HCT116 (cell line): ENCODE measurements at regions not wholly inside any gene's neighbourhood (a gene's known extent, or its start where the extent isn't known, plus 50 kb on each side); places are given as distances from the start of the nearest gene placed in this dataset.

ENCODE experiments used
- EGR1 ChIP-seq: IDR thresholded peaks from 2 replicates; pipeline ENCODE4 v1.6.1; 2012; ENCODE audit warnings: low read depth
- EZH2 ChIP-seq: fragments of 200-600 bp; sonication (generic); IDR thresholded peaks from 2 replicates; pipeline ENCODE4 v1.6.1; 2017; ENCODE audit warnings: antibody characterized with exemption, mixed run types
- MAX ChIP-seq: IDR thresholded peaks from 2 replicates; pipeline ENCODE4 v1.6.1; 2012
- POLR2A ChIP-seq: IDR thresholded peaks from 2 replicates; pipeline ENCODE4 v1.7.0; 2011; ENCODE audit warnings: borderline replicate concordance; ENCODE audit not compliant: insufficient read depth, insufficient read length; ENCODE audit errors: extremely low read depth
- POLR2AphosphoS5 ChIP-seq: IDR thresholded peaks from 2 replicates; pipeline ENCODE4 v1.6.1; 2011; ENCODE audit warnings: mild to moderate bottlenecking, low read depth, low read length, moderate library complexity
- SRF ChIP-seq: IDR thresholded peaks from 2 replicates; pipeline ENCODE4 v1.6.1; 2012; ENCODE audit warnings: low read depth
- TCF7L2 ChIP-seq: IDR thresholded peaks from 2 replicates; pipeline ENCODE4 v1.7.0; 2011; ENCODE audit warnings: borderline replicate concordance, inconsistent platforms; ENCODE audit not compliant: insufficient read depth, insufficient read length; ENCODE audit errors: extremely low read depth
- ZFX ChIP-seq: fragments of 450-650 bp; IDR thresholded peaks from 2 replicates; pipeline ENCODE4 v1.6.1; 2017
- ZNF274 ChIP-seq: fragments of 200-500 bp; sonication (Bioruptor generic); IDR thresholded peaks from 2 replicates; pipeline ENCODE4 v1.6.1; 2014; ENCODE audit warnings: mild to moderate bottlenecking, low read depth, low read length, inconsistent platforms
- TF ChIP-seq, protein P1 (sequence below), 3 experiments: fragments of 200-600 bp in 1 of 3; sonication (generic) in 1 of 3; IDR thresholded peaks in 2 of 3; conservative IDR thresholded peaks in 1 of 3; 2 replicates each; pipeline ENCODE4 v1.5.1; 2012 to 2017; ENCODE audit warnings: low read depth in 2 of 3, low read length in 2 of 3, antibody characterized with exemption in 1 of 3, borderline replicate concordance in 1 of 3, control low read depth in 1 of 3, mild to moderate bottlenecking in 1 of 3, mixed read lengths in 1 of 3, mixed run types in 1 of 3, moderate library complexity in 1 of 3; ENCODE audit not compliant: insufficient read depth in 1 of 3
- TF ChIP-seq, protein P2 (sequence below): IDR thresholded peaks from 2 replicates; pipeline ENCODE4 v1.6.1; 2011; ENCODE audit warnings: mild to moderate bottlenecking, low read length, moderate library complexity; ENCODE audit not compliant: insufficient replicate concordance; ENCODE audit errors: extremely low read depth
- TF ChIP-seq, protein P3 (sequence below): IDR thresholded peaks from 2 replicates; pipeline ENCODE4 v1.6.1; 2012
- TF ChIP-seq, protein P4 (sequence below): IDR thresholded peaks from 2 replicates; pipeline ENCODE4 v1.6.1; 2012; ENCODE audit warnings: low read depth

GRCh38 chr5:123273984-123274383, 149.2 kb downstream of the CEP120 start:
- TF ChIP-seq ZFX (no peak), EGR1 (no peak), EZH2 (no peak), MAX (no peak), POLR2A (no peak), ZNF274 (no peak), SRF (no peak), TCF7L2 (no peak), POLR2AphosphoS5 (no peak)
- TF ChIP-seq, protein P1, sequence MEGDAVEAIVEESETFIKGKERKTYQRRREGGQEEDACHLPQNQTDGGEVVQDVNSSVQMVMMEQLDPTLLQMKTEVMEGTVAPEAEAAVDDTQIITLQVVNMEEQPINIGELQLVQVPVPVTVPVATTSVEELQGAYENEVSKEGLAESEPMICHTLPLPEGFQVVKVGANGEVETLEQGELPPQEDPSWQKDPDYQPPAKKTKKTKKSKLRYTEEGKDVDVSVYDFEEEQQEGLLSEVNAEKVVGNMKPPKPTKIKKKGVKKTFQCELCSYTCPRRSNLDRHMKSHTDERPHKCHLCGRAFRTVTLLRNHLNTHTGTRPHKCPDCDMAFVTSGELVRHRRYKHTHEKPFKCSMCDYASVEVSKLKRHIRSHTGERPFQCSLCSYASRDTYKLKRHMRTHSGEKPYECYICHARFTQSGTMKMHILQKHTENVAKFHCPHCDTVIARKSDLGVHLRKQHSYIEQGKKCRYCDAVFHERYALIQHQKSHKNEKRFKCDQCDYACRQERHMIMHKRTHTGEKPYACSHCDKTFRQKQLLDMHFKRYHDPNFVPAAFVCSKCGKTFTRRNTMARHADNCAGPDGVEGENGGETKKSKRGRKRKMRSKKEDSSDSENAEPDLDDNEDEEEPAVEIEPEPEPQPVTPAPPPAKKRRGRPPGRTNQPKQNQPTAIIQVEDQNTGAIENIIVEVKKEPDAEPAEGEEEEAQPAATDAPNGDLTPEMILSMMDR (IDR thresholded peaks at IDR 0.05 in 2 of 3, conservative IDR thresholded peaks at IDR 0.05 in 1 of 3; ENCODE audit: borderline replicate concordance in 1 of 3, insufficient read depth in 1 of 3, low read depth in 2 of 3, low read length in 2 of 3) = peak; percentile 10 to 40 (median 16); a peak in 3 of 6 replicates
- TF ChIP-seq, protein P2, sequence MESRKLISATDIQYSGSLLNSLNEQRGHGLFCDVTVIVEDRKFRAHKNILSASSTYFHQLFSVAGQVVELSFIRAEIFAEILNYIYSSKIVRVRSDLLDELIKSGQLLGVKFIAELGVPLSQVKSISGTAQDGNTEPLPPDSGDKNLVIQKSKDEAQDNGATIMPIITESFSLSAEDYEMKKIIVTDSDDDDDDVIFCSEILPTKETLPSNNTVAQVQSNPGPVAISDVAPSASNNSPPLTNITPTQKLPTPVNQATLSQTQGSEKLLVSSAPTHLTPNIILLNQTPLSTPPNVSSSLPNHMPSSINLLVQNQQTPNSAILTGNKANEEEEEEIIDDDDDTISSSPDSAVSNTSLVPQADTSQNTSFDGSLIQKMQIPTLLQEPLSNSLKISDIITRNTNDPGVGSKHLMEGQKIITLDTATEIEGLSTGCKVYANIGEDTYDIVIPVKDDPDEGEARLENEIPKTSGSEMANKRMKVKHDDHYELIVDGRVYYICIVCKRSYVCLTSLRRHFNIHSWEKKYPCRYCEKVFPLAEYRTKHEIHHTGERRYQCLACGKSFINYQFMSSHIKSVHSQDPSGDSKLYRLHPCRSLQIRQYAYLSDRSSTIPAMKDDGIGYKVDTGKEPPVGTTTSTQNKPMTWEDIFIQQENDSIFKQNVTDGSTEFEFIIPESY = no peak
- TF ChIP-seq, protein P3, sequence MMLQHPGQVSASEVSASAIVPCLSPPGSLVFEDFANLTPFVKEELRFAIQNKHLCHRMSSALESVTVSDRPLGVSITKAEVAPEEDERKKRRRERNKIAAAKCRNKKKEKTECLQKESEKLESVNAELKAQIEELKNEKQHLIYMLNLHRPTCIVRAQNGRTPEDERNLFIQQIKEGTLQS = no peak
- TF ChIP-seq, protein P4, sequence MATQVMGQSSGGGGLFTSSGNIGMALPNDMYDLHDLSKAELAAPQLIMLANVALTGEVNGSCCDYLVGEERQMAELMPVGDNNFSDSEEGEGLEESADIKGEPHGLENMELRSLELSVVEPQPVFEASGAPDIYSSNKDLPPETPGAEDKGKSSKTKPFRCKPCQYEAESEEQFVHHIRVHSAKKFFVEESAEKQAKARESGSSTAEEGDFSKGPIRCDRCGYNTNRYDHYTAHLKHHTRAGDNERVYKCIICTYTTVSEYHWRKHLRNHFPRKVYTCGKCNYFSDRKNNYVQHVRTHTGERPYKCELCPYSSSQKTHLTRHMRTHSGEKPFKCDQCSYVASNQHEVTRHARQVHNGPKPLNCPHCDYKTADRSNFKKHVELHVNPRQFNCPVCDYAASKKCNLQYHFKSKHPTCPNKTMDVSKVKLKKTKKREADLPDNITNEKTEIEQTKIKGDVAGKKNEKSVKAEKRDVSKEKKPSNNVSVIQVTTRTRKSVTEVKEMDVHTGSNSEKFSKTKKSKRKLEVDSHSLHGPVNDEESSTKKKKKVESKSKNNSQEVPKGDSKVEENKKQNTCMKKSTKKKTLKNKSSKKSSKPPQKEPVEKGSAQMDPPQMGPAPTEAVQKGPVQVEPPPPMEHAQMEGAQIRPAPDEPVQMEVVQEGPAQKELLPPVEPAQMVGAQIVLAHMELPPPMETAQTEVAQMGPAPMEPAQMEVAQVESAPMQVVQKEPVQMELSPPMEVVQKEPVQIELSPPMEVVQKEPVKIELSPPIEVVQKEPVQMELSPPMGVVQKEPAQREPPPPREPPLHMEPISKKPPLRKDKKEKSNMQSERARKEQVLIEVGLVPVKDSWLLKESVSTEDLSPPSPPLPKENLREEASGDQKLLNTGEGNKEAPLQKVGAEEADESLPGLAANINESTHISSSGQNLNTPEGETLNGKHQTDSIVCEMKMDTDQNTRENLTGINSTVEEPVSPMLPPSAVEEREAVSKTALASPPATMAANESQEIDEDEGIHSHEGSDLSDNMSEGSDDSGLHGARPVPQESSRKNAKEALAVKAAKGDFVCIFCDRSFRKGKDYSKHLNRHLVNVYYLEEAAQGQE = no peak
